Effector memory CD8-positive, alpha-beta T cell (primary cell): ENCODE measurements at regions not wholly inside any gene's neighbourhood (a gene's known extent, or its start where the extent isn't known, plus 50 kb on each side); places are given as distances from the start of the nearest gene placed in this dataset.
"Not testable (repeated sequence)": the region's sequence is repeated elsewhere in the genome, so short reads cannot be mapped to it uniquely, and the experiment has no call there.

Source experiments
- ATAC-seq: fragments of 150-1000 bp; cut with Tn5 transposase; replicated peaks from 2 replicates; pipeline ENCODE4 v1.10.0; 2021; ENCODE audit warnings: mild to moderate bottlenecking, moderate library complexity
- DNase-seq, 3 experiments: peaks; one replicate each; pipeline ENCODE4 v3.0.0; 2021
- H3K27ac Mint-ChIP-seq, 2 donors: one replicate each; pipeline ENCODE4 v1.8.0; 2022; ENCODE audit warnings: mild to moderate bottlenecking in 2 of 2, mixed read lengths in 2 of 2, moderate library complexity in 2 of 2
- H3K27me3 Mint-ChIP-seq, 2 donors: one replicate each; pipeline ENCODE4 v1.8.0; 2022; ENCODE audit warnings: mixed read lengths in 2 of 2
- H3K36me3 Mint-ChIP-seq: one replicate; pipeline ENCODE4 v1.8.0; 2022; ENCODE audit warnings: mild to moderate bottlenecking, moderate library complexity, mixed read lengths; ENCODE audit not compliant: insufficient read depth
- H3K4me1 Mint-ChIP-seq, 2 donors: one replicate each; pipeline ENCODE4 v1.8.0; 2022; ENCODE audit warnings: low read depth in 2 of 2, mixed read lengths in 2 of 2
- H3K4me3 Mint-ChIP-seq, 2 donors: one replicate each; pipeline ENCODE4 v1.8.0; 2022; ENCODE audit warnings: mild to moderate bottlenecking in 2 of 2, mixed read lengths in 2 of 2, moderate library complexity in 2 of 2
- H3K9me3 Mint-ChIP-seq, 2 donors: one replicate each; pipeline ENCODE4 v1.8.0; 2022; ENCODE audit warnings: mixed read lengths in 2 of 2

GRCh38 chr17:13153036-13153435, 135.2 kb upstream of the ELAC2 start:
- Mint-ChIP-seq H3K36me3 (no peaks in the 10 kb centered on the region), H3K27ac (no peak overlapping the region), H3K4me1 (no peaks in the 10 kb centered on the region), H3K4me3 (no peak overlapping the region), H3K9me3 (peaks cover 2 to 7% of the 10 kb centered on the region in 2 donors), H3K27me3 (peaks cover 0 to 8% of the 10 kb centered on the region in 2 donors)
- ATAC-seq (no peak), DNase-seq (no peak)

- Mint-ChIP-seq H3K36me3 (no peaks in the 10 kb centered on the region), H3K27me3 (peaks cover 0 to 13% of the 10 kb centered on the region in 2 donors), H3K4me1 (no peaks in the 10 kb centered on the region), H3K9me3 (peaks cover 2 to 7% of the 10 kb centered on the region in 2 donors), H3K4me3 (no peak overlapping the region), H3K27ac (no peak overlapping the region)
- ATAC-seq (no peak), DNase-seq (no peak)
Observed at GRCh38 chr17:13152501-13152900, 134.7 kb upstream of the ELAC2 start.

GRCh38 chr17:13150738-13151137, 132.9 kb upstream of the ELAC2 start:
- not testable (repeated sequence) for H3K9me3 Mint-ChIP-seq, H3K4me3 Mint-ChIP-seq, DNase-seq, H3K4me1 Mint-ChIP-seq, ATAC-seq, H3K36me3 Mint-ChIP-seq, H3K27ac Mint-ChIP-seq
- peaks cover 0 to 17% of the 10 kb centered on the region in 2 donors for H3K27me3 Mint-ChIP-seq

- no peak overlapping the region for H3K4me3 Mint-ChIP-seq
- H3K9me3 Mint-ChIP-seq: peaks cover 0 to 3% of the 10 kb centered on the region in 2 donors
- DNase-seq (no peak), ATAC-seq (no peak)
- no peak overlapping the region for H3K27ac Mint-ChIP-seq
- no peaks in the 10 kb centered on the region for H3K36me3 Mint-ChIP-seq
- H3K27me3 Mint-ChIP-seq: peaks cover 0 to 9% of the 10 kb centered on the region in 2 donors
- H3K4me1 Mint-ChIP-seq: no peaks in the 10 kb centered on the region
Observed at GRCh38 chr17:13143001-13143400, 125.2 kb upstream of the ELAC2 start.

- ATAC-seq (no peak), DNase-seq (no peak)
- H3K27me3 Mint-ChIP-seq: no peaks in the 10 kb centered on the region
- H3K4me1 Mint-ChIP-seq: no peaks in the 10 kb centered on the region
- no peaks in the 10 kb centered on the region for H3K36me3 Mint-ChIP-seq
- H3K27ac Mint-ChIP-seq: no peak overlapping the region
- peaks cover 0 to 5% of the 10 kb centered on the region in 2 donors for H3K9me3 Mint-ChIP-seq
- H3K4me3 Mint-ChIP-seq: no peak overlapping the region
Observed at GRCh38 chr17:13140750-13141149, 122.9 kb upstream of the ELAC2 start.

GRCh38 chr17:13135506-13135905, 117.7 kb upstream of the ELAC2 start:
- no peaks in the 10 kb centered on the region for H3K36me3 Mint-ChIP-seq

GRCh38 chr17:13134076-13134475, 116.2 kb upstream of the ELAC2 start:
- Mint-ChIP-seq H3K36me3 (no peaks in the 10 kb centered on the region), H3K9me3 (peaks cover 0 to 6% of the 10 kb centered on the region in 2 donors), H3K27ac (no peak overlapping the region), H3K27me3 (peaks cover 0 to 7% of the 10 kb centered on the region in 2 donors), H3K4me1 (no peaks in the 10 kb centered on the region), H3K4me3 (no peak overlapping the region)
- no peak for ATAC-seq
- no peak for DNase-seq

More at GRCh38 chr17:13135506-13135905, 117.7 kb upstream of the ELAC2 start:
- no peak overlapping the region for H3K4me3 Mint-ChIP-seq
- no peak overlapping the region for H3K27ac Mint-ChIP-seq
- DNase-seq: no peak
- no peak for ATAC-seq
- peaks cover 0 to 8% of the 10 kb centered on the region in 2 donors for H3K9me3 Mint-ChIP-seq
- peaks cover 0 to 7% of the 10 kb centered on the region in 2 donors for H3K27me3 Mint-ChIP-seq
- no peaks in the 10 kb centered on the region for H3K4me1 Mint-ChIP-seq

GRCh38 chr17:13131225-13131624, 113.4 kb upstream of the ELAC2 start:
- peaks cover 0 to 3% of the 10 kb centered on the region in 2 donors for H3K9me3 Mint-ChIP-seq
- ATAC-seq (no peak), DNase-seq (no peak)
- no peaks in the 10 kb centered on the region for H3K36me3 Mint-ChIP-seq
- peaks cover 0 to 7% of the 10 kb centered on the region in 2 donors for H3K27me3 Mint-ChIP-seq
- no peaks in the 10 kb centered on the region for H3K4me1 Mint-ChIP-seq
- no peak overlapping the region for H3K27ac Mint-ChIP-seq
- no peak overlapping the region for H3K4me3 Mint-ChIP-seq

GRCh38 chr17:13129356-13129755, 111.5 kb upstream of the ELAC2 start:
- no peaks in the 10 kb centered on the region for H3K4me1 Mint-ChIP-seq
- H3K4me3 Mint-ChIP-seq: no peak overlapping the region
- H3K9me3 Mint-ChIP-seq: no peaks in the 10 kb centered on the region
- no peaks in the 10 kb centered on the region for H3K36me3 Mint-ChIP-seq
- no peak for DNase-seq
- no peak overlapping the region for H3K27ac Mint-ChIP-seq
- no peak for ATAC-seq
- H3K27me3 Mint-ChIP-seq: no peaks in the 10 kb centered on the region

- Mint-ChIP-seq H3K4me1 (no peaks in the 10 kb centered on the region), H3K27ac (no peak overlapping the region), H3K27me3 (no peaks in the 10 kb centered on the region), H3K4me3 (no peak overlapping the region), H3K36me3 (no peaks in the 10 kb centered on the region), H3K9me3 (no peaks in the 10 kb centered on the region)
- no peak for DNase-seq
- no peak for ATAC-seq
Observed at GRCh38 chr17:13128676-13129075, 110.8 kb upstream of the ELAC2 start.

GRCh38 chr17:13127921-13128602, 110.2 kb upstream of the ELAC2 start:
- H3K27ac Mint-ChIP-seq: no peak overlapping the region
- H3K4me1 Mint-ChIP-seq: no peaks in the 10 kb centered on the region
- no peaks in the 10 kb centered on the region for H3K27me3 Mint-ChIP-seq
- no peak overlapping the region for H3K4me3 Mint-ChIP-seq
- ATAC-seq (no peak), DNase-seq (no peak)
- H3K9me3 Mint-ChIP-seq: no peaks in the 10 kb centered on the region
- no peaks in the 10 kb centered on the region for H3K36me3 Mint-ChIP-seq

GRCh38 chr17:13120864-13121263, 103.0 kb upstream of the ELAC2 start:
- Mint-ChIP-seq H3K4me3 (no peak overlapping the region), H3K9me3 (no peaks in the 10 kb centered on the region), H3K27ac (no peak overlapping the region), H3K4me1 (no peaks in the 10 kb centered on the region), H3K27me3 (no peaks in the 10 kb centered on the region), H3K36me3 (no peaks in the 10 kb centered on the region)
- no peak for ATAC-seq
- no peak for DNase-seq

- DNase-seq (no peak), ATAC-seq (no peak)
- H3K27ac Mint-ChIP-seq: no peak overlapping the region
- no peaks in the 10 kb centered on the region for H3K9me3 Mint-ChIP-seq
- H3K36me3 Mint-ChIP-seq: no peaks in the 10 kb centered on the region
- peaks cover 16 to 19% of the 10 kb centered on the region in 2 donors for H3K27me3 Mint-ChIP-seq
- no peaks in the 10 kb centered on the region for H3K4me1 Mint-ChIP-seq
- no peak overlapping the region for H3K4me3 Mint-ChIP-seq
Observed at GRCh38 chr17:13118311-13118710, 100.5 kb upstream of the ELAC2 start.

- DNase-seq: no peak
- H3K36me3 Mint-ChIP-seq: no peaks in the 10 kb centered on the region
- no peak overlapping the region for H3K27ac Mint-ChIP-seq
- no peaks in the 10 kb centered on the region for H3K9me3 Mint-ChIP-seq
- H3K4me1 Mint-ChIP-seq: no peaks in the 10 kb centered on the region
- H3K4me3 Mint-ChIP-seq: no peak overlapping the region
- no peak for ATAC-seq
- peaks cover 21 to 25% of the 10 kb centered on the region in 2 donors for H3K27me3 Mint-ChIP-seq
Observed at GRCh38 chr17:13117616-13118015, 99.8 kb upstream of the ELAC2 start.
